HG02840 (cell line): ENCODE measurements at regions not wholly inside any gene's neighbourhood (a gene's known extent, or its start where the extent isn't known, plus 50 kb on each side); places are given as distances from the start of the nearest gene placed in this dataset.
"Not testable (repeated sequence)": the region's sequence is repeated elsewhere in the genome, so short reads cannot be mapped to it uniquely, and the experiment has no call there.

ENCODE experiments used
- ATAC-seq: cut with Tn5 transposase; IDR thresholded peaks from one replicate; pipeline ENCODE4 v1.9.1; 2021; ENCODE audit warnings: mild to moderate bottlenecking, moderate library complexity, moderate number of reproducible peaks; ENCODE audit not compliant: unreplicated experiment, low FRiP score

GRCh38 chr6:27045131-27045530 lies 202.4 kb upstream of the PRSS16 start:
- ATAC-seq, result not testable (repeated sequence)

GRCh38 chr6:27047725-27048124 lies 199.8 kb upstream of the PRSS16 start:
- ATAC-seq, result not testable (repeated sequence)

DNA sequence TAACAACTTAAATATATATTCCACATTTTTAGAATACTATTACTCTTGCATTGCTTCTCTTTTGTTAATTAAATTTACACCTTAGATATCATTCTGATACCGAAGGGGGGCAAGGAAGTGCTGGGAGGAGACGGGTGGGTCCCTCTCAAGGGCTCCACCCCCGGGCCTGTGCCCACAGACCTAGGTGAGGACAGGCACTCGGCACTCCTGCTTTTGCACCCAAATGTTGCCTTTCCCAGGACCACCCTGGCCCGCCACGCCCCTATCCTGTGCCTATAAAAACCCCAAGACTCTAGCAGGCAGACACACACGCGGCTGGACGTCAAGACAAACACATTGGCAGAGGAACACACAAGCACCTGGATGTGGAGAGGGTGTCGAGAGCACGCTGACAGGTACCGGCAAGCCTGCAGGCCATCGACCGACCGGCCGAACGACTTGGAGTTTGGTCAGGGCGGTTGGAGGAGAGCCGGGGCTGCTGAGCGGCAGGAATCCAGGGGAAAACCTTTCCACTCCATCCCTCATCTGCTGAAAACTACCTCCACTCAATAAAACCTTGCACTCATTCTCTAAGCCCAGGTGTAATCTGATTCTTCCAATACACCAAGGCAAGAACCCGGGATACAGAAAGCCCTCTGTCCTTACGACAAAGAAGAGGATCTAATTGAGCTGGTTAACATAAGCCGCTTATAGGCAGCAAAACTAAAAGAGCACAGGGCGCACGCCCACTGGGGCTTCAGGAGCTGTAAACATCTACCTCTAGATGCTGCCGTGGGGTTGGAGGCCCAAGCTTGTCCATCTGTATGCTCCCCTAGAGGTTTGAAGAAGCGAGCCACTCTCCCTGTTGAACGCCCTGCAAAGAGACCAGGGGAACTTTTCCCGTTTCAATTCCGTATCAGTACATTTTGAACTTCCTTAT lies 197.4 kb upstream of the PRSS16 start:
- ATAC-seq, result no peak

DNA sequence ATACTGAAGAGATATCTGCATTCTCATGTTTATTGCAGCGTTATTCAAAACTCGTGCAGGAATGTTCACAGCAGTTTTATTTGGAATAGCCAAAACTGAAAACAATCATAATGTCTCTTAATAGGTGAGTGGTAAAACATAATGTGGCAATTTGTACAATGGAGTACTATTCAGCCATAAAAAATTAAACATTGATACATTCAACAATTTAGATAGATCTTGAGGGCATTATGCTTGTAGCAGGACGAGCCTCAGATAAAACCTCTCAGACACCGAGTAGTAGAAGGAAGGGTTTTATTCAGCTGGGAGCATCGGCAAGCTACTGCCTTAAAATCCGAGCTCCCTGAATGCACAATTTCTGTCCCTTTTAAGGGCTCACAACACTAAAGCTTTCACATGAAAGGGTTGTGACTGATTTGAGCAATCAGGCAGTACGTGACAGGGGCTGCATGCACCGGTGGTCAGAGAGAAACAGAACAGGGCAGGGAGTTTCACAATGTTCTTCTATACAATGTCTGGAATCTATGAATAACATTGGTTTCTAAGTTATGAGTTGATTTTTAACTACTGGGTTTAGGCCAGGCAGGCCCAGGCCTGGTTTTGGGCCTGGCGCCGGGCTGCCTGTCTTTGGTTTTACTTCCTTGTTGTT lies 195.3 kb upstream of the PRSS16 start:
- ATAC-seq, result not testable (repeated sequence)

DNA sequence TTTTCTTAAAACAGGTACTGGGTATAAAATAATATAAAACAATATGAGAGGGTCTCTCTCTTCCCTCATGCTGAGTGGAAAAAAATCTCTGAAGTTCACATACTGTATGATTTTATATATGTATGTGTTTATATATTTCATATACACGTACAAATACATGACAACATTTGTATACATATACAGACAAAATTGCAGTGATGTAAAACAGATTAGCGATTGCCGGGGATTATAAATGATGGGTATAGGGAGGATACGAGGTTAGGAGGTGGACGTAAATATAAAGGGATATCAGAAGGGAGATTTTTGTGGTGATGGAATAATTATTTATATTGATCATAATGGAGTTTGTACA lies 194.8 kb upstream of the PRSS16 start:
- ATAC-seq, result no peak

GRCh38 chr6:27053738-27054137 lies 193.8 kb upstream of the PRSS16 start:
- ATAC-seq, result no peak

DNA sequence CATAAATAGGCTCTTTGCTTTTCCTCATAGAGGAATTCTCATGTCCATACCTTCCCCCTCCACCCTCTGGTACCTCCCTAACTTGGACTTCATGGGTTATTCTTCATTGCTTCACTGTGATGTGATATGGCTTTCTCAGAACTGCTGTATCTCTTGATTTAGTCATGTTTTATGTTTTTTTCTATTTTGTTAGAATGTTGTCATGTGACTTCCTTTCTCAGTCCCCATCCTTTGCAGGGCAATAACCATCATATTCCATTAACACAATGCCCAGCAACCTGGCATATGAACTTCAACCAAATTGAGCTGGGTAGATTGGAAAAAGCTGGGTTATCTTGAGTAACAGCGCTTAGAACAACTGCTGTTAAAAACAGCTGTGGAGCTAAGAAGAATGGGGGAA lies 190.9 kb upstream of the PRSS16 start:
- no peak for ATAC-seq

GRCh38 chr6:27059621-27060425 lies 187.7 kb upstream of the PRSS16 start:
- no peak for ATAC-seq

GRCh38 chr6:27061235-27061993 lies 186.1 kb upstream of the PRSS16 start:
- no peak for ATAC-seq

- ATAC-seq, result no peak
Observed at GRCh38 chr6:27062755-27063154, 184.7 kb upstream of the PRSS16 start.

- ATAC-seq, result no peak
Observed at GRCh38 chr6:27065183-27065582, 182.3 kb upstream of the PRSS16 start.

DNA sequence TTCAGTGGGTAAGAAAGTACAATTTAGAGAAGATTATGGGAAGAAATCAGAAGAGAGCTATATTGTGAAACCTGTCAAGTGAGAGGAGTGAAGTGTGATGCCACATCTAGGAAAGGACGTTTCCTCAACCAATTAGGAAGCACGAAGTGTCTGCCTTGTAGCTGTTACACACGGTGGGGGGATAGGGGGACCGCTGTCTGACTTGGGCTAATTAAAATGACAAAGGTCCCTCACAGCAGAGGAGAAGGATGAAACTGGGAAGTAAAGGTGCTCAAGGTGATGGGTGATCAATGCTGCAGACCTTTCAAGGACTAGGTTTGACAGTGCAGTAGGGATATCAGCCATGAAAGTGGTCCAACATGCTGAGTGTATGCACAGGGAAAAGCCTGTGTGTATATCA lies 181.1 kb upstream of the PRSS16 start:
- no peak for ATAC-seq

- ATAC-seq, result no peak
Observed at GRCh38 chr6:27066802-27067201, 180.7 kb upstream of the PRSS16 start.

DNA sequence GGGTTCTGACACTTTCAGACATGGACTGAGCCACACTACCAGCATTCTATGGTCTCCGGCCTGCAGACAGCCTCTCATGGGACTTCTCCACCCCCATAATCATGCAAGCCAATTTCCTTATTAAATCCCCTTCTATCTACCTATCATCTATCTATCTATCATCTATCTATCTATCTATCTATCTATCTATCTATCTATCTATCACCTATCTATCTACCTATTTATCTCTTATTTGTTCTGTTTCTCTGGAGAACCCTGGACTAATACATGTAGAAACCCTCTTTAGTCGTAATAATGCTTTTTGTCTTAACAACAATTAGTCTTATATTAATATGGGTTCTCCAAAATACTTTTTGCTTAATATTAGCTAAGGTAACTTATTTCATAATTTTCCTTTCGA lies 174.1 kb upstream of the PRSS16 start:
- ATAC-seq, result no peak

DNA sequence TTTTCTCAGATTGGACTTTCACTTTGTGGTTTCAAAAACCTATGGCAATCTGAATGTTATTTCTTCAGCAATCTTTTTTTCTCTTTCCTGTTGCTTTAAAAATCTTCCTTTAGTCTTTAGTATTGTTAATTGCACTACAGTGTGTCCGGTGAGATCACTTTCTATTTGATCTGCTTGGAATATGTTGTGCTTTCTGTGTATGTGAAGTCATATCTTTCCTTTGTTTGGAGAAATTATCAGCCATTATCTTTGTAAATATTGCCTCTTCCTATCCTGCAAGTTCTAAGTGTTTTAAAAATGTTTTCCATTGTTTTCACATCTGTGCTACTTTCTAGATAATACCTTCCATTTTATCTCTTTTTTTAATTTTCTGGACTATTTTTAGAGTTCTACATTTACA lies 171.4 kb upstream of the PRSS16 start:
- ATAC-seq, result no peak

DNA sequence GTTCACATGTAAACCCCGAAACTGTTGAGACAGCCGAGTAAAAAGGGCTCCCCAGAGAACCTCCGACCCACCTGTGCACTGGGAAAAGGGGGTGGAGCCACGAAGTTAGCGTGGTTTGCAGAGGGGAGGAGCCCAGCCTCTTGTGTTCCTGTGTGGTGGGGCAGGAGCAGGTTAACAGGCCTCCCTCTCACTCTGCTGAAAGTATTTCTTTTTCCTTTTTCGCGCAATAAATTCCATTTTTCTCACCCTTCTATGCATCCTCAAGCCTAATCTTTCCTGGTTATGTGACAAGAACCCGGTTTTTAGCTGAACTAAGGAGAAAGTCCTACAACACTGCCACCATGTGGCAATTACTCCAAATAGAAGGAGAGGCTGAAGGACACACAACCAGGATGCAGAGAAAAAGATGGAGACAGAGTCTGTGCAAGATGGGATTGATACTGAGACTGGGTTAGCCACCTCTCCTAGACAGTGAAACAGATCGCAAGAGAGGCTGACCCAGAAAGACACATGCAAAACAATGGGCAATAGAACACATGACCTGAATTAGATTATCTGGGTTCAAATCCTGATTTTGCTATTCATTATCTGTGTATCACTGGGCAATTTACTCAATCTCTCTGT lies 168.7 kb upstream of the PRSS16 start:
- ATAC-seq, result no peak

DNA sequence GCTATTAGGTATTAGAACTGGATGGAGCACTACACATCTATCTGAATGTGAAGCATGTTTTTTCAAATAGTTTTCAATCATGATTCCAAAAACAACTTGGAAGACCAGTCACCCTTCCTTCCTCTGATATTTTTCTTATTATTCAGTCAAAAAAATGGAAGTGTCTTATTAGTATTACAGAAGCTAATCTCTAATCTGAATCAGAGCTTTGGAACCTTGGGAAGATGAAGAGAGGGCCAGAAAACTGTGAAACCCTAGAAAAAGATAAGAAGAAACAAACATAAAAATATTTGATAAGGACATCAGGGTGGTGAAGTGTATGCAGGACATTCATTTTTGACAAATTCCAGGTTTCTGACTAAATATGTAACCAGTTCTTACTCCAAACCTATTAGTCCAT lies 166.3 kb upstream of the PRSS16 start:
- ATAC-seq, result no peak

DNA sequence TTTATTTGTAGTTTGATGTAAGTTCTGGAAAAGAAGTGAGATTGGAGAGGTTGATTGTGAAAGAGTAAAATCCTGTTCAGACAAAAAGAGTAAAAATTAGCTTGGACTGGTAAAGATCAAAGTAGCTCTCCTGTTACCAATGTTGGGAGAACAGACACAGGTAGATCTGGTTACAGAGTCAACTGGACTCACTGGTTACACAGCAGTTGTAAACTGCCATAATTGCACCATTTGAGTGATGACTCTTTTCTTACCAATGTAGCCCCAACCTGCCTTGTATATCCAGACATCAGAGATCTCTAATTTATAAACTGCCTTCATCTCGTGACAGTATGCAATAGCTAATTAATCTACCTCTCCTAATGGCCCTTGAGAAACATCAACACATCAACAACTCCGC lies 165.6 kb upstream of the PRSS16 start:
- no peak for ATAC-seq

DNA sequence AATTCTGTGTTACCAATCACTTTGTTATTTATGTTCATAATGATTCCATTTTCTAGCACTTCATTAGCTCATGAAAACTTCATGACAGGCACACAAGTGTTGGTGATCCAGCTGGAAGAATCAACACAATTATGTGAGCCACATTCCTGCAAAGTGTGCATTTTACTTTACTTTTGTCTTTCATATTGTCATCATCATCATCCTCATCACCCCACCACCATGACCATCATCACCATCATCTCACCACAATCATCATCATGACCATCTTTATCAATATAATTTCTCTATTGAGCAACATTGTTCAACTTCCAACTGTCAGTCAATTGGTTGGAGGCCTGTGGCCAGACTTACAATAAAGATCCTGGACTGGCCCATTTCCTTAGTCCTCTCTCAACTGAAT lies 159.4 kb upstream of the PRSS16 start:
- ATAC-seq, result no peak
